SK-N-SH (cell line): ENCODE measurements at regions not wholly inside any gene's neighbourhood (a gene's known extent, or its start where the extent isn't known, plus 50 kb on each side); places are given as distances from the start of the nearest gene placed in this dataset.

Experiments
- CTCF ChIA-PET: fragments of 300-600, 350-600 bp; formaldehyde crosslinking; extraction: SDS; loops from one replicate; lab custom pipeline; 2021; lab: Yijun Ruan, JAX
- POLR2A ChIA-PET: fragments of 350-600 bp; sonication (Branson Sonifier 250); formaldehyde crosslinking; extraction: SDS; loops from one replicate; lab custom pipeline; 2020; ENCODE audit warnings: antibody characterized with exemption, inconsistent platforms; lab: Yijun Ruan, JAX
- DNase-seq: peaks from one replicate; pipeline ENCODE4 v3.0.0; 2012
- H2AFZ ChIP-seq: fragments of 200-600 bp; sonication (generic); 2 replicates; pipeline ENCODE4 v1.8.1; 2016; ENCODE audit warnings: antibody characterized with exemption, mild to moderate bottlenecking, low read depth
- H3F3A ChIP-seq: fragments of 200-600 bp; sonication (generic); replicated peaks from 2 replicates; pipeline ENCODE3; 2016; ENCODE audit warnings: antibody characterized with exemption, mild to moderate bottlenecking; ENCODE audit not compliant: insufficient read depth
- H3K27ac ChIP-seq, 2 experiments: fragments of 200-500 bp in 1 of 2; fragments of 200-600 bp in 1 of 2; sonication (Bioruptor generic) in 1 of 2; sonication (generic), shearing (Covaris generic) in 1 of 2; 2 replicates each; pipeline versions ENCODE4 v1.5.1 to v1.6.1; 2014 to 2016; ENCODE audit warnings: low read depth in 2 of 2, inconsistent platforms in 1 of 2, low read length in 1 of 2, mild to moderate bottlenecking in 1 of 2, mixed read lengths in 1 of 2
- H3K27me3 ChIP-seq: fragments of 200-600 bp; sonication (generic), shearing (Covaris generic); 2 replicates; pipeline ENCODE4 v1.6.1; 2016; ENCODE audit warnings: mixed run types; ENCODE audit not compliant: insufficient read depth
- H3K36me3 ChIP-seq, 2 experiments: fragments of 200-500 bp in 1 of 2; fragments of 200-600 bp in 1 of 2; sonication (Bioruptor generic) in 1 of 2; sonication (generic) in 1 of 2; replicated peaks in 1 of 2; 2 replicates each; pipeline versions ENCODE3 to v1.5.1; 2014 to 2016; ENCODE audit warnings: low read length in 1 of 2, mild to moderate bottlenecking in 1 of 2; ENCODE audit not compliant: insufficient read depth in 2 of 2, control insufficient read depth in 1 of 2
- H3K4me1 ChIP-seq, 2 experiments: fragments of 200-500 bp in 1 of 2; fragments of 200-600 bp in 1 of 2; sonication (Bioruptor generic) in 1 of 2; sonication (generic), shearing (Covaris generic) in 1 of 2; 2 replicates each; pipeline versions ENCODE4 v1.5.1 to v1.6.1; 2014 to 2016; ENCODE audit warnings: low read depth in 1 of 2, low read length in 1 of 2, mixed run types in 1 of 2; ENCODE audit not compliant: insufficient read depth in 2 of 2, control insufficient read depth in 1 of 2
- H3K4me2 ChIP-seq: fragments of 200-600 bp; sonication (generic), shearing (Covaris generic); 2 replicates; pipeline ENCODE4 v1.6.1; 2017; ENCODE audit warnings: mixed run types
- H3K4me3 ChIP-seq, 2 experiments: fragments of 200-500 bp in 1 of 2; fragments of 200-600 bp in 1 of 2; sonication (Bioruptor generic) in 1 of 2; sonication (generic), shearing (Covaris generic) in 1 of 2; 2 replicates each; pipeline versions ENCODE4 v1.5.1 to v1.8.1; 2014 to 2016; ENCODE audit warnings: low read depth in 2 of 2, inconsistent platforms in 1 of 2, low read length in 1 of 2, mild to moderate bottlenecking in 1 of 2, mixed read lengths in 1 of 2, moderate library complexity in 1 of 2
- H3K79me2 ChIP-seq: fragments of 200-600 bp; sonication (generic); 2 replicates; pipeline ENCODE4 v1.8.1; 2017; ENCODE audit warnings: mild to moderate bottlenecking; ENCODE audit not compliant: insufficient read depth
- H3K9ac ChIP-seq: fragments of 200-600 bp; sonication (generic); 2 replicates; pipeline ENCODE4 v1.6.1; 2017; ENCODE audit warnings: mixed run types
- H3K9me2 ChIP-seq: fragments of 200-600 bp; sonication (generic); 2 replicates; pipeline ENCODE4 v1.6.1; 2017; ENCODE audit warnings: mixed run types
- H3K9me3 ChIP-seq: fragments of 200-600 bp; sonication (generic); 2 replicates; pipeline ENCODE4 v1.6.1; 2017; ENCODE audit warnings: mixed run types, mild to moderate bottlenecking, moderate library complexity
- H4K20me1 ChIP-seq: fragments of 200-600 bp; sonication (generic); 2 replicates; pipeline ENCODE4 v1.6.1; 2017; ENCODE audit warnings: mild to moderate bottlenecking, mixed run types; ENCODE audit not compliant: insufficient read depth
- CHD2 ChIP-seq: fragments of 150-350 bp; IDR thresholded peaks from 2 replicates; pipeline ENCODE4 v1.6.1; 2018; ENCODE audit warnings: low read length; ENCODE audit not compliant: partially characterized antibody
- CTCF ChIP-seq: fragments of 200-600 bp; sonication (generic); IDR thresholded peaks from 2 replicates; pipeline ENCODE4 v1.6.1; 2017; ENCODE audit warnings: antibody characterized with exemption, mild to moderate bottlenecking, moderate library complexity
- ELF1 ChIP-seq: IDR thresholded peaks from 2 replicates; pipeline ENCODE4 v1.4.0; 2012
- EP300 ChIP-seq, 2 experiments: IDR thresholded peaks; 2 replicates each; pipeline versions ENCODE4 v1.4.0 to v1.6.1; 2012; ENCODE audit warnings: borderline replicate concordance in 1 of 2, low read depth in 1 of 2, low read length in 1 of 2
- FOSL2 ChIP-seq: IDR thresholded peaks from 2 replicates; pipeline ENCODE4 v1.4.0; 2012; ENCODE audit warnings: low read depth, mild to moderate bottlenecking, moderate library complexity, borderline replicate concordance
- FOXM1 ChIP-seq: IDR thresholded peaks from 2 replicates; pipeline ENCODE4 v1.4.0; 2012; ENCODE audit warnings: low read depth, mild to moderate bottlenecking
- GABPA ChIP-seq: IDR thresholded peaks from 2 replicates; pipeline ENCODE4 v1.4.0; 2012; ENCODE audit warnings: low read depth, mild to moderate bottlenecking
- GATA2 ChIP-seq: sonication (generic); formaldehyde crosslinking; IDR thresholded peaks from 2 replicates; pipeline ENCODE4 v1.5.0; 2020; ENCODE audit warnings: mild to moderate bottlenecking, missing genetic modification reagents
- MEF2A ChIP-seq: IDR thresholded peaks from 2 replicates; pipeline ENCODE4 v1.4.0; 2012; ENCODE audit warnings: low read depth, borderline replicate concordance
- NRF1 ChIP-seq: IDR thresholded peaks from 2 replicates; pipeline ENCODE4 v1.6.1; 2012; ENCODE audit warnings: low read depth, mild to moderate bottlenecking, low read length
- REST ChIP-seq: IDR thresholded peaks from 2 replicates; pipeline ENCODE4 v1.6.1; 2012; ENCODE audit warnings: mild to moderate bottlenecking, low read depth, low read length, moderate library complexity
- SIN3A ChIP-seq: IDR thresholded peaks from 2 replicates; pipeline ENCODE4 v1.6.1; 2012; ENCODE audit warnings: low read depth, mild to moderate bottlenecking, low read length, moderate library complexity, borderline replicate concordance
- SMC3 ChIP-seq: IDR thresholded peaks from 2 replicates; pipeline ENCODE4 v1.6.1; 2012; ENCODE audit warnings: low read depth, low read length, improper control_type of control experiment
- TCF12 ChIP-seq: IDR thresholded peaks from 2 replicates; pipeline ENCODE4 v1.4.0; 2012
- USF1 ChIP-seq: IDR thresholded peaks from 2 replicates; pipeline ENCODE4 v1.4.0; 2012; ENCODE audit warnings: low read depth, borderline replicate concordance
- WGBS: methylation state at CpG from one replicate; pipeline ENCODE4 v1.1.6; 2017; ENCODE audit warnings: low lambda C conversion rate; 5-methylcytosine and 5-hydroxymethylcytosine counted together
- TF ChIP-seq, protein P1 (sequence below): fragments of 150-350 bp; IDR thresholded peaks from 2 replicates; pipeline ENCODE4 v1.6.1; 2017; ENCODE audit warnings: antibody characterized with exemption, low read length, low read depth, borderline replicate concordance

DNA sequence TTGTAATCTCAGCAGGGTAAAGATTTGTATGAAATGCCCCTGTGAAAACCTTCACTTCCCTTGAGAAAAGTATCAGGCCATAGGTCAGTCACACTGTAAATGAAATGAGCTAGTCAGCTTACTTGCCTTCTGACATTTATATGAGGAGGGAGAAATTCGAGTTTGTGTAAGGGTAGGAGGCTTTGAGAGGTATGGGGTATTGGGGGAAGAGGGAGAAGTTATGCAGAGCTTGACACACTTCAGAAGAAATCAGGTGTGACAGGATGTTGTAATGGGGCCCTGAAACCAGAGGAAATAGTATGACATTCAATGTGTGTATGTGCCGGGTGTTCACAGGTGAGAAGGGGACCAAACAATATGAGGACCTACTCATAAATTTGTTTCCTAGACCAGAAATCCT is 64.2 kb upstream of the CCN6 start:
- no peak overlapping the region for H3K27ac ChIP-seq
- POLR2A ChIA-PET, result no interaction called here
- peaks cover 0 to 20% of the 10 kb centered on the region in 2 experiments; a peak in 1 of 4 replicates for H3K4me1 ChIP-seq
- H3K79me2 ChIP-seq, result no peaks in the 10 kb centered on the region
- H3K9me3 ChIP-seq, result no peaks in the 10 kb centered on the region
- H4K20me1 ChIP-seq, result no peaks in the 10 kb centered on the region
- CTCF ChIA-PET, result interaction anchor here (0.7 to 1.3 kb wide), 2 partner anchors 39 to 230 kb away, joined by 3 read pairs; no protein-coding TSS in a partner anchor
- H2AFZ ChIP-seq, result no peak overlapping the region
- H3K27me3 ChIP-seq, result no peaks in the 10 kb centered on the region
- no peak overlapping the region for H3K4me3 ChIP-seq
- no peak overlapping the region for H3K9ac ChIP-seq
- no peak for DNase-seq
- 70% methylated on average over 2 of the region's 2 CpGs for whole genome bisulfite sequencing
- H3K36me3 ChIP-seq, result no peaks in the 10 kb centered on the region
- TF ChIP-seq USF1, result no peak
- TF ChIP-seq NRF1, result no peak
- TF ChIP-seq FOSL2, result no peak
- TF ChIP-seq, protein P1, sequence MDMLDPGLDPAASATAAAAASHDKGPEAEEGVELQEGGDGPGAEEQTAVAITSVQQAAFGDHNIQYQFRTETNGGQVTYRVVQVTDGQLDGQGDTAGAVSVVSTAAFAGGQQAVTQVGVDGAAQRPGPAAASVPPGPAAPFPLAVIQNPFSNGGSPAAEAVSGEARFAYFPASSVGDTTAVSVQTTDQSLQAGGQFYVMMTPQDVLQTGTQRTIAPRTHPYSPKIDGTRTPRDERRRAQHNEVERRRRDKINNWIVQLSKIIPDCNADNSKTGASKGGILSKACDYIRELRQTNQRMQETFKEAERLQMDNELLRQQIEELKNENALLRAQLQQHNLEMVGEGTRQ, result no peak
- TF ChIP-seq FOXM1, result no peak
- no peak for TF ChIP-seq CHD2
- TF ChIP-seq CTCF, result no peak
- TF ChIP-seq SIN3A, result no peak
- TF ChIP-seq, all 33 proteins: peak for 0
- H3K9me2 ChIP-seq, result no peaks in the 10 kb centered on the region
- peaks cover 9% of the 10 kb centered on the region for H3F3A ChIP-seq
- no peak overlapping the region for H3K4me2 ChIP-seq

DNA sequence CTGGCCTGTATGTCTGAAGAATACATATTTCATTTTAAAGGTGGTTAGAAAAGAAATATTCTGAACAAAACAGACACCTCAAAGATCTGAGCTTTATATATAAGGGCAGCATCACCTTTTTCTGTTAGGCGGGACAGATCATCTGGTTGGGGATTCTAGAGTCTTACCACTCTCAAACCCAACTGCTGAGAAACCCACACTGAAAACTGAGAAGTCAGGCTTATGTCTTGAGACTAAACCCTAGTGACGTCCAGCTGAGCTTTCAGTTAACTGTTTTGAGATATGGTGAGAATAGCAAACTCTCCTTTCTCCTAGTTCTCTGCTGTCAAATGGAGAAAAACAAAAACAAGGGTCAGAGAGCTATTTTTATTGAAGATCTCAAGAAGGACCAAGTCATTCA is 63.7 kb upstream of the CCN6 start:
- no peaks in the 10 kb centered on the region for H3K9me2 ChIP-seq
- WGBS, result 66% methylated on average over 2 of the region's 2 CpGs
- H3K27me3 ChIP-seq, result no peaks in the 10 kb centered on the region
- H3K9ac ChIP-seq, result no peak overlapping the region
- H3K36me3 ChIP-seq, result no peaks in the 10 kb centered on the region
- no peaks in the 10 kb centered on the region for H3K9me3 ChIP-seq
- no peak overlapping the region for H3K4me2 ChIP-seq
- H3K4me1 ChIP-seq, result peaks cover 0 to 16% of the 10 kb centered on the region in 2 experiments; a peak in 1 of 4 replicates
- H3F3A ChIP-seq, result peaks cover 6% of the 10 kb centered on the region
- DNase-seq, result no peak
- CTCF ChIA-PET, result interaction anchor here (0.7 kb wide), 2 partner anchors 31 to 39 kb away, joined by 3 read pairs; no protein-coding TSS in a partner anchor
- no peak overlapping the region for H3K4me3 ChIP-seq
- H3K27ac ChIP-seq, result no peak overlapping the region
- no peak for TF ChIP-seq GABPA
- TF ChIP-seq GATA2 (CRISPR knock-in tag), result no peak
- no peak for TF ChIP-seq SMC3
- TF ChIP-seq SIN3A, result no peak
- no peak for TF ChIP-seq REST
- no peak for TF ChIP-seq USF1
- TF ChIP-seq EP300 (IDR thresholded peaks at IDR 0.05; ENCODE audit: borderline replicate concordance in 1 of 2, low read depth in 1 of 2, low read length in 1 of 2), result no peak
- TF ChIP-seq TCF12, result no peak
- TF ChIP-seq ELF1, result no peak
- TF ChIP-seq MEF2A, result no peak
- POLR2A ChIA-PET, result no interaction called here
- no peaks in the 10 kb centered on the region for H4K20me1 ChIP-seq
- no peaks in the 10 kb centered on the region for H3K79me2 ChIP-seq
- no peak overlapping the region for H2AFZ ChIP-seq
